Right kidney (tissue), 1 donor: ENCODE measurements at regions not wholly inside any gene's neighbourhood (a gene's known extent, or its start where the extent isn't known, plus 50 kb on each side); places are given as distances from the start of the nearest gene placed in this dataset.
"Not testable (repeated sequence)": the region's sequence is repeated elsewhere in the genome, so short reads cannot be mapped to it uniquely, and the experiment has no call there.

ENCODE experiments used
- DNase-seq: peaks from one replicate; pipeline ENCODE4 v3.0.0-alpha.2; 2016

DNA sequence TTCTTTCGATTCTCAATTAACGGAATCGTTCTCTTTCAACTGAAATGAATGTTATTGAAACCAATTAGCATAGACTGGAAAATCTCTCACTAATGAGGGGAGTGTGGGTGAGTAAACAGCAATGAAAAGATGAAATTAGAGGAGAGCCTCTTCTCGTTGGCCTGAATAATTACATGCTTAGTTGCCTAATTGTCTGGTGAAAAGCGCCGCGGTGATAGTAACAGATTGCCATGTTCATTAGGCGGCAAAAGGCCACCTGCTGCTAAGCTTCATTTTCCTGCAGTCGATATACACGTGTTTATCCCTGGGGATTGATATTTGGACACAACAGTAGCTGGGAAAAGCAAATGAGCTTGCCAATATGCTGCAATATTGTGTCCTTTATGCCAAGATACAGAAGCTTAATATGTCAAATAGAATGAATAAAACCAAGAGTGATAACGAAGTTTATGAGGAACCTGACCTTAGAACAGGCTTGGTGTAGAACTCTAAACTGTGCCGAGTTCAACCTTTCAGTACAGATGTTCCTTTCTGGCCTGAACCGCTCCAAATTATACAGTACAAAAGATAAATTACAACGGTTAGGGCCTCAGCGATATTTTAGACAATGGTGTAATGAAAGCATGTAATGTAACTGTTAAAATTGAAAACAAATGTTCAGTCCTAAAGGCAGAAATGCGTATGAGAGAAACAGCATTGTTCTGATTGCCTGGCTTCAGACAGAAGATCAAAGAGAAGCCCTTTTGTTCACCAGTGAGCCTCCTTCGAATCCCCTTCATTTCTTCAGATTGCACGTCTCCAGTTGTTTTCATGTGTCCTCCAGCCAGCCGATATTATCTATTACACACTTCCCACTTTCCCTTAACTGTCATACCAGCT is 185.2 kb downstream of the SHOX2 start:
- DNase-seq = no peak

- no peak for DNase-seq
Observed at GRCh38 chr3:157919319-157919887, 186.8 kb downstream of the SHOX2 start.

- DNase-seq = no peak
Observed at GRCh38 chr3:157918402-157918801, 187.8 kb downstream of the SHOX2 start.

GRCh38 chr3:157916672-157917071 is 189.5 kb downstream of the SHOX2 start:
- no peak for DNase-seq

GRCh38 chr3:157914882-157915281 is 191.3 kb downstream of the SHOX2 start:
- DNase-seq = no peak

- DNase-seq = peak; percentile 11
Observed at GRCh38 chr3:157913741-157914150, 192.5 kb downstream of the SHOX2 start.

GRCh38 chr3:157912514-157913451 is 193.4 kb downstream of the SHOX2 start:
- DNase-seq = no peak

GRCh38 chr3:157906627-157907026 is 199.6 kb downstream of the SHOX2 start:
- no peak for DNase-seq

GRCh38 chr3:157905885-157906284 is 200.3 kb downstream of the SHOX2 start:
- DNase-seq = no peak

DNA sequence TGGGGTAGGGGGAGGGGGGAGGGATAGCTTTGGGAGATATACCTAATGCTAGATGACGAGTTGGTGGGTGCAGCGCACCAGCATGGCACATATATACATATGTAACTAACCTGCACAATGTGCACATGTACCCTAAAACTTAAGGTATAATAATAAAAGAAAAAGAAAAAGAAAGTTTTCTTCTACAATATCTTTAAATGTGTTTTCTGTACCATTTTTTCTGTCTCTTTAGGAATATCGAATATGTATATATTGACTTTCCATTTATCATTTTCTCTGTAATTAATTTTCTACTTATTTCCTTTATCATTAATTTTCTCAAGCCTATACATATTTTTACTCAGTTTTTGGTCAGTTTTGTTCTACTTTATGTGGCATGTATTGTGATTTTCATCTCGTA is 203.5 kb downstream of the SHOX2 start:
- not testable (repeated sequence) for DNase-seq

DNA sequence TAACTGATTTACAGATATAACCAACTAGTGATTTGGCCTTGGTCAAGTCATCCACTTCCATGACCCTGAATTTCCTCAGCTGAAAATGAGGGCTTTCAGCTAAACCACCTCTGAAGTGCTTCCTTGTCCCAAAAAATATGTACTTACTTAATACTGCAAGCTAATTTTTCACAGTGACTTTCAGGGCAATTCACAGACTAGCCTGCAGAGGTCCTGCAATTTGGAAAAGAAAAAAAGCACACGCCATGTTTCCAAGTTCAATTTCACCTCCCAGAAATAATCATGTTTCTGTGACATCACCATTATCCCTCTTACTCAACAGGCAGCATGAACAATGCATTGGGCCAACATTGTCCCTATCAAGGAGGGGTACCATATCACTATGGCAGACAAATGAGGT is 218.2 kb downstream of the SHOX2 start:
- DNase-seq = no peak

DNA sequence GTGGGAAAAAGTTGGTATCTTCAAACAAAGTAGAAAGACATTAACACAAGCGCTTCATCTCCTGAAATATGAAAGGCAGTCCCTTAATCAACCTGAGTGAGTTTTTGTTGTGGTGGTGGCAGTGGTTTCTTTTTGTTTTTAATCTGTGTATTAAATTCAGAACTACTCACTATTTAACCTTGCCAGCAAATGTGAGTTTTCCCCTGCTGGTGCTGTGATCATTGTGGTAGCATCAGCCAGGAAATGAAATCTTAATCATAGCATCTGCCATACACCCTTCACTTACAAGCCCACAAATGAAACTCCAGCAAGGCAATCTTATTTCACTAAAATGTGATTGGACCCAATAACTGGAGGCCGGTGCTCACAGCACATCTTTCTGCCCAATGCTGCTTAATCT is 229.7 kb downstream of the SHOX2 start:
- no peak for DNase-seq

DNA sequence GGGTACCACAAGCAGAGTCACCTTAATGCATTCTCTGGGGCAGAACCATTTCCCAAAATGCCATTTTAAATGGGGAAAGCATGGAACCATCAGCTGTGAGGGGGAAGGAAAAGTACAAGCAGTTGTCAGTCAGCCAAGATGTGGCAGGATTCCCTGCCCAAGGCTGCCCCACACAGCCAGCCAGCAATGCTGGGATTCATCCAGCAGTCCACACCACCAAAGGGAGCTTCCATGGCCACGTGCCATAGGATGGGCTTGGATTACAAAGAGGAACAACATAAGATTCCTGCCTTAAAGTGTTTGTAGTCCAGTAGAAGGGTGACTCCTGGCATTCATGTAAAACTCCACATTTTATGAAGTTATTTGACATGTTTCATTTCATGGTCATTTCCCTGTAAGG is 233.3 kb downstream of the SHOX2 start:
- DNase-seq = no peak

DNA sequence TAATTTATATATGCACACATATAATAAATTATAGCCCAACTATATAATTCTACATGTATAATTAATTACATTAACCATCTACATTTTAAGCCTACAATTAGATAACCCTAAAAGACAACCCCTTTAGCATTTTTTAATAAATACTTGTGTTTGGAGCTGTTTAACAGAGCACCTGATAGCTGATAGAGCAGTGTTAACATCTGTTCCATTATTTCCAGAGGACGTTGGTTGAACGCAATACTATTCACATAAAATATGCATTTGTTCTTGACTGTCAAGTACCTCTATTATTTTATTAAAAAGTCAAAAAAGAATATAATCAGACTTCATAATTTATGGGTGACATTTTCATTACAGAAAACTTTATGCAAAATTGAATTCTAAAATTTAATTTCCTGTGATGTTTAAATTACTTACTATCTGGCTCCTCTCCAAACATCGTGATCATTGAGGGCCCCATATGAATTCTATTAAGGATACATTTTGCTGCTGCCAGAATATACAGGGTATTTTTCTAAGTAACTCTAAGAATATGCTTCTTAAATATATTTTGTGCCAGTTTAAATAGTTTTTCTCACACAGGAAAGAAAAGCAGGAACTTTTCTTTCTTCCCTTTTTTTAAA is 234.3 kb downstream of the SHOX2 start:
- no peak for DNase-seq

DNA sequence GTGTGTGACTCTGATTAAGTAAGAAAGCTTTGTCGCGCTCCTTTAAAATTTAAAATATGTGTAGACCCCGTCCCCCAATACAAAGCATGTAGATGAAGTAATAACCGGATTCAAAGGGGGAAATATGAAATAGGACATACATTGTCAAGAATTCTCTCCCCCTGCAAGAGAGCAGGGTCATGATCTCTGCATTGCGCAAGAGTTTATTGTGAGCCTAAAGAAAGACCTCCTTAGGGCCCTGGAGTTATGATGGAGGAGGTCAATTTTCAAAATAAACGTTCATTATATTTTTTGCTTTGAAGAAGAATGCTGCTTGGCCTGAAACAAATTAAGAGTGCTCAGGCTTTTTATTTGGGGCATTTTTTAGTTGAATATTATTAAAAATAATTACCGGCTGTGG is 235.0 kb downstream of the SHOX2 start:
- no peak for DNase-seq

- no peak for DNase-seq
Observed at GRCh38 chr3:157868946-157869345, 237.3 kb downstream of the SHOX2 start.

DNA sequence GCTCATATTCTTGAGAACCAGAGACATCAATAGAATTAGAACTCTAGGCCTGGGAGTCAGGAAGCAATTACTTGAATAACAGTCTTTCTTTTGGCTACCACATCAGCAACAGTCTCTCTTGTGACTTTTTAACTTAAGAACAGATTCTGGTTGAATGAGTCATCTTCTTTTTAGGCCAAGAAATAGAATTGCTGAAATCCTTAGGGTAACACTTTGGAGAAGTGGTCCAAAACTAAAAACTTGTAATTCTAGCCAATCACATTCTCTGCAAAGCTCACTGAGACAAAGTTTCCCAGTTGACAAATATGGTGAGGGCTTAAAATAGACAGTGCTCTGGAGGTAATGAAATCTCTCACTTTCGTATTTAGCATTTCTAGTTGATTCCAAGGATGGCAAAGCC is 238.0 kb downstream of the SHOX2 start:
- DNase-seq = no peak

- DNase-seq = no peak
Observed at GRCh38 chr3:157865352-157866000, 240.7 kb downstream of the SHOX2 start.

- no peak for DNase-seq
Observed at GRCh38 chr3:157861076-157861765, 245.0 kb downstream of the SHOX2 start.

DNA sequence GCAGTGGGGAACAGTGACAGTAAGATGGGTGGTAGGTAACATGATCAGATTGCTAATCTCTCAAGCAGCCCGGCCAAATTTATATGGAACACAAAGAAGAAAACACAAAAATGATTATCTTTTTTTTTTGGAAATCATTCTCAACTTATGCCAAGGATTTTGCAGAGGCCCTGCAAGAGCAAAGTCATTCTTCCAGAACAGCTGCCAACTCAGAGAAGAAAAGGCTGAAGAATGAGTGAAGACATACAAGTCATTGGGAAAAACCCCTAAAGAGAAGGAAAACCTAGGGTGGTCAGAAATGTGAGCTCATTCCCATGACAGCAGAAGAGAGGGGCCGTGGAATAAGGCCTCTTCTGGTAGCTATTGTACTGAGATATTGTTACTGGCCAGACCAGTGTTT is 246.7 kb downstream of the SHOX2 start:
- no peak for DNase-seq

GRCh38 chr3:157858821-157859220 is 247.4 kb downstream of the SHOX2 start:
- DNase-seq = no peak
